Fibroblast of skin of scalp (primary cell): ENCODE measurements at regions not wholly inside any gene's neighbourhood (a gene's known extent, or its start where the extent isn't known, plus 50 kb on each side); places are given as distances from the start of the nearest gene placed in this dataset.

Experiments
- DNase-seq: peaks from one replicate; pipeline ENCODE4 v3.0.0-alpha.2; 2013

DNA sequence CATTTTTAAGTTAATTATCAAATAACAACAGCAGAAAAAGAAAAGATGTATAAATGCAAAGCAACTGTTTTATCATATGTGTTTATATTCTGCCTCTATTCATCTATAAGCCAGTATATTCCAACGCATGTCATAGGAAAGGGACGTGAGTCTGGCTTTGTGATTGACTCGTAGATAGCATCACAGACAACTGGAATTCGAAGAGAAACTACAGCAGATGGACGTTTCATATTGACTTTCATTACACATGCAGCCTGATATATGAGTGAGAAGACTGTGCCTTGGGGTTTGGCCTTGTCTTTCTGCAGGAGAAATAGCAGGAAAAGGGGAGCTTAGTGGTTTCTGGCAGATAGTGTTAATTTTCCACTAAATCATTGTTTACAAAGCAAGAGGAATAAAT lies 1111.9 kb downstream of the MAT2B start:
- no peak for DNase-seq

DNA sequence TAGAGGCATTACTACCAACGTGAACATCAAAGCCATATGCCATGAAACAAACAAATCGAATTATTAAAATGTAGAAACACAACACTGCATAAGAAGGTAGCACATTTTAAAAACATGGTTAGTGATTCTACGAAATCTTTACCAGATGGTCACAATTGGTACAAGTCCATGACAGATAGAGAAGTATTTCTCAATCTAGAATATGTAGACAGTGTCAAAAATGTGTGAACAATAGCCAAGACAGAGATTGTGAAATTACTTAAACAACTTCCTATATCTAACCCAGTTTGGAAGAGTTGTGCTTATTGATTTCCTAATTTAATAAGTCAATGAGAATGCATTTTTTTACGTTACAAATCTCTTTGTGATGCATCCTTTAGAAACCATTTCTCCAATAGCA lies 1121.6 kb downstream of the MAT2B start:
- no peak for DNase-seq

DNA sequence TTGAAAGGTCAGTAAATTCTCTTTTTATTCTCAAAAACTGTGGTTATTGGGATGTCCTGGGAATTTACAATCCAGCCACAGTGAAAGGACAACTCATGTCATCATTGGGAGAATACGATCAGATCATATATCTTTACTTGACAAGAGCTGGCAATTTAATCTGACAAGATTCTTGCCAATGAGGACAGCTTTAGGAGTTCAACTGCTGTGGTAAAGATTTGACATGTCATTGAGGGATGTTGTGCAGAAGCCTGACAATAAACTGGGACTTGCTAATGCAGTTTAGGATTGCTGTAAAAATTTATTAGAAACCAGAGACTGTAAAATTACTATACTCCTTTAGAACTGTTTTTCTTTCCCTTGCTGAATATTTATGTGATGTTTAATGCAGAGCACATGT lies 1131.0 kb downstream of the MAT2B start:
- DNase-seq = no peak

DNA sequence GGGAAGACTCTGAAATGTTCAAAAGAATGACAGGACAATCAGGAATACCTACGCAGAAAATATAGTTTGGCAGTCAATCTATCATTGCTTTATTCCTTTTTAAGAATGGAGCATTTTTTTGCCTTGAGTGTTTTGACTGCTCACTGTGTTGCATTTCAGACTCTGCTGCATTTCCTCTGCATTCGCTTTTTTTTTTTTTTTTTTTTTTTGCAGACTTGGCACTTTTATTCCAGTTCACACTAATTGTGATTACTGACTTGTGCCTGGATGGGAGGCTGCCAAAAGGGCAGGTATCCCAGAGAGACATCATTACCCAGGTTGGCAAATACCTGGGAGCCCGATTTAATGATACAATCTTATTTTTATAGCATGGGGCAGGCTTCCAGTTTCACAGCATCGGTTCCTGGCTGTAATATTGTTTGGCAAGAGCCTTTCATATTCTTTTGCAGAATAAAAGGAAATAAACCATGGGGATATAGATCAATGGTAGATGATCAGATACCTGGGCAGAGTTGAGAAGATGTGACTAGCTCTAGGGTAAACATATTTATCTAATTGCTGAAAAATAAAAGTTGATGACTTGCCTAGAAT lies 1132.6 kb downstream of the MAT2B start:
- DNase-seq = no peak

DNA sequence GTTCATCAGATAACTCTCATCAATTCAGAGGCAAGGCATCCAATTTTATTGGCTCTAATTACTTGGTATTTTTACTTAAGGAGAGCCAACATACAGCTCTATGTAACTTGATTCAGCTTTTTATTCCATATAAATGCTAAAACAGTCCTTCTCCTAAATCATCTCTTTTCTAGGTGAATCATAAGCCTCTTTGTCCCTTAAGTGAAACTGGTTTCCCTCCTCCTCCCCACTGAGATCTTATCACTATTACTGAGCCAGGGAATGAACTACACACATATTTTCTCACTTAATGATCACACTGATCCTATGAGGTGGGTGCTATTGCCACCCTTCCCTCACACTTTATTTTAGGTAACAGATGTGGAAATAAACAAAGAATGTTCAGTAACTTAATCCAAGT lies 1143.8 kb downstream of the MAT2B start:
- DNase-seq = no peak

DNA sequence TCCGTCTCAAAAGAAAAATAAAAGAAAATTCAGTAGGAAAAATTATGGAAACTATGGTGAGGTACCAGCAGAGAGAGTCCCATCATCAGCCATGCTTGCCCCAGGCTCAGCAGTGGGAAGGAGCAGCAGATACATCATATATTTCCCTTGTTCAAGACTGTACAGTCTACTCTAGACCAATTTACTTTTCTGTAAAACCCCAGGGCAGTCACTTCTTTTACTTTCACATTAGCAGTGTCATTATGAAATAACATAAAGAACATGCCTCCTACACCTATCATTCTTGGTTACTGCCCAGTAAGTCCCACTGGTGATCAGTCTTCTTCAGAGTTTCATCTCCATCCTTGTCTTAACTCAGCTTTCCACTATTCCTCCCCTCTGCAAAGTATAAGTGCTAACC lies 1145.0 kb downstream of the MAT2B start:
- no peak for DNase-seq

DNA sequence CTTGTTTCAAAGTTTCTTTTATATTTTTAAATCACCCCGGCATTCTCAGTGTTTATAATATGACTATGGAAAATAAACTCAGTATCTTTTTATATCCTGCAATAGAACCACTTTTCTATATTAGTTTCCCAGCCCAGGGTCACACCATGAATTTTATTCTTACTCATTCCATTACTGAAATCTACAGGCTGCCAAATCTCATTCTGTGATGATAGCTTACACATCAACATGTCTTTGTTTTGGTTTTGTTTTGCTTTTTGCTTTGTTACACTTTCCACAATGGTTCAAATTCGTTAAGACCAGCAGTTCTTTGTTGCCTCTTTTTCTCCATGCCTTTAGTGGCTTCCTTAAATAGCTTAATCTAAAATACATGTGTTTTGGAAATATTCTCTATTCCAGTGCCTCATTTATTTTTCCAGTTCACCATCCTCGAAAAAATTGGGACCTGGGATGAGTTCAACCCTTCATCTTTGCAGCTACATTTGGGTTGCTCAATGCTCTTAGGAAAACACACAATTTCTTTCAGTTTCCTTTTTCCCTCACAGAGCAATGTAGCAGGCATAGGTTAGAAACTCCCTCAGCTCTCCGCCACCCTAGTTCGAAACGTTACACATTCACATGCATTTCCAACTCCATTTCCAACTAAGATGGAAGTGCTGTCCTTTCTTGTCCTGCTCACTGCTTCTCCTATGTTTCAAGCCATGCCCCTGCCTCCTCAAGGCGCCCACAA lies 1146.3 kb downstream of the MAT2B start:
- no peak for DNase-seq

DNA sequence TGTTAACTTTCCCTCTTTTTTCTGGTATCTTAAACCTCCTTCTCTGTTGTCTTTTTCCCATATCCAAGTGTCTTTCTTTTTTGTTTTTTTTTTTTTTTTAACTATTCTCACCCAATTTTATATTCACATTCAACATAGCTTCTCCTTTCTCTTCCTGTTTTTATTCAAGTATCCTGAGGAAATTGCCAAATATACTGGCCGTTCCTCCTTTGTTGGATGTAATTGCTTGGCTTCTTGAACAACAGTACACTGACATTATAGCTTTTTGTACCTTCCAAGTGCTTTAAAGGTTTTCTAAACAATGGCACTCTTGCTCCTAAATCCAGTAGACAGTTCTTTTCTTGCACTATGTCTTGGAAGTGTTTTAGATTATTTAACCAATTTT lies 1146.8 kb downstream of the MAT2B start:
- DNase-seq = no peak

DNA sequence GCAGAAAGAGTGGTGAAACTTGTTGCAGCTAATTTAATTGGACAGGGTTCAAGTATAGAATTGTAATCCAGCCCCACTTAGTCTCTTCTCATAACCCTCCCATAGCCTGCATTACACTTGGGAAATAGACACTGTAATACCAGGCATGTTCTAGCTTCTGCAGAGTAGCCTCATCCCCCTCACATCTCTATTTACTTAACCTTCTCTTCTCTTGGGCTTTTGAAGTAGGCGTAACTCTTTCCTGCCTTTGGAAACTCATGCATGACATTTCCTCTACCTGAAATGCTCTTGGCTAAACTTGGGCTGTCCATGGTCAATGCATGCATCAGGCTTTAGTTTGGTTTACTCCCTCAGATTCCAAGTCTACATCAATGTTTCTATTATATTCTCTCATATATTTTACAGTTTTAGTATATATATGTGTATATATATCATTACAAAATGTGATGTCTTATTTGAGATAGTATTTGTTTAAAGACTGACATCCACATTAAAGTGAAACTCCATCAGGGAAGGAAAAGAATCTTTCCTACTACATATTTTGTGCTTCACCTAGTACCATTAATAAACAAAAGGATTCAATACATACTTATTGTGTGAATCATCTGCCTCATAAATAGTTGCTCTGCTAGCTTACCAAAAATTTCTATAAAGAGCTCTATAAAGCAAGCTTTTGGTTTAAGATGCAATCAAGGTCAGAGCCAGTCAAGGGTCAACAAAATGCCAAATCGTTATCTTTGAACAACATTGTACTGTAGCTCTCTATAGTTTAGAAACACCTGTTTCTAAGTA lies 1158.0 kb downstream of the MAT2B start:
- DNase-seq = no peak

DNA sequence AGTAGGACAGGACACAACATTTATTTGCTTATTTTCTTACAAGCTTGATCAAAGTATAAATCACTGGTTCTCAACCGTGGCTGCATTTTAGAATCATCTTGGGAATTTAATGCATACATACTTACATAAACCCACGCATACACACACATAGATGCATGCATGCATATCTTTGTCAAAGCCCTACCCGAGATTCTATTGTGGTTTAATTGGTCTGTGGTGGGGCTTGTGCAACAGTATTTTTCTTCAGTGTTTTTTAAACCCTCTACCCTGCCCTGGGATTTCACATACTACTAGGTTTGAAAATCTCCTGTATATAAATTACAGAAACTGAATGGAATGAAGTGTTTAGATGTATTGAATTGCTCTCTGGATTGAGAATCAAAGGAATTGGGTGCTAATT lies 1166.2 kb downstream of the MAT2B start:
- DNase-seq = peak; percentile 5

DNA sequence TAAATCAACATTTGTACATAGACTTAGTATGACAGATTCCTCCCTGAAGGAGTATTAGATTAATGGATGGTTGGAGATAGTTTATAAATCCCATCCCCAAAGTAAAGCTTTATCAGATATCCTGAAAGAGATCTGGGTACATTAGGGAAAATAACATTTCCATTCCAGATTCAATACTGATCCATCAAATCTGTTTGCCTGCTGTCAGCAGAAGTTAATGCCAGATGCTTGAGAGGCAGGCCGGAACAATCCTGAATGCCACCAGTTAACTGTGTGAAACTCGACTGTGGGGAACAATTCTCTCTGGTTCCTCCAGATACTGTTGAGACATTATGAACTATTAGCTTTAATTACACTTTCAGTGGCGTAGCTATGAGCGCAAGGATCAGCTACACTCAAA lies 1166.8 kb downstream of the MAT2B start:
- no peak for DNase-seq

DNA sequence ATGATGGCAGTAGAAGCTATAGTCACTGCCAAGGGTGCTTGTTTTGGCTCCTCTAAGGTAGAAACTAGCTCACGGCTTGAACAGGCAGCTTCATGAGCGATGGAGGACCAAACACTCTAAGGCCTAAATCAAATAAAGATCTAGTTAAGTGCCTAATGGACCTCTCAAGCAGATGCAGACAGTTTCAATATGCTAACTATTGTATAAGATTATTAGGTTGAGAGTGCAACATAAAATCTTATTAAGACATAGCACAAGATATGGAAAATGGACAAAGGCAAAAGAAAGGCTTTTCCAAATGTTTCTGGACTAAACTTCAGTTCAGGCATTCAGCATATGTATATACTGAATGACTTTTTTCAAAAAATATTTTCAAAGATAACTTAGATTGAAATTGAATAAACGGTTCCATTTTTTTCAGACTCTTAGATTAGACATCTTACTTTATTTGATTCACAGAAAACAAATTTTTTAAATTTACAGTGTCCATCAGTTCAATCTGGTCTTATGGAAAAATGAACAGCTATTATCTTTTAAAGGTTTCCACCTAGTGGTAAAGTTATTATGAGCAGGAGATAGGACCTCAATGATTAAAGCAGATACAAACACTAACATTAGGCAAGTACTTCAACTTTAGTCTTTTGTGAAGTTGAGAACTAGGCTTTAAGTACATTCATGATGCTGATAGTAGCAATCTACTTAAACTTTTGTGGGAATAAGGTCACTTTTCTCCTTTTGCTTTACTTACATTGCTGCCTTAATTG lies 1167.7 kb downstream of the MAT2B start:
- DNase-seq = peak; percentile 1

DNA sequence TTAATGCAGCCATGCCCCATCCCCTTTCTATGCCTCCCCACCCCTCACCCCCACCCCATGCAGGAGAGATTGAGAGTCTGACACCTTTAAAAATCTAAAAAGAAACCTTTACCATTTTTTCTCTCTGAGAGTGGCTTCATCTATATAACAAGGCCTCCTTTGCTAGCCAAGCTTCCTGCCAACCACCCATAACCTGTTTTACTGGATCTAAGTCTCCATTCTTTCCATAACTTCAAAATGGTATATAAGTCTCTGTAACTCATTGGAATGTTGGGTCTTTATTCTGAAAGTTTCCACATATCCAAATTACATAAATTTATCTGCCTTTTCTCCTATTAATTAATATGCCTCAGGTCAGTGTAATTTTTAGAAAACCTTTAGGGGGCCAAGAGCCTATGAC lies 1174.0 kb downstream of the MAT2B start:
- no peak for DNase-seq

DNA sequence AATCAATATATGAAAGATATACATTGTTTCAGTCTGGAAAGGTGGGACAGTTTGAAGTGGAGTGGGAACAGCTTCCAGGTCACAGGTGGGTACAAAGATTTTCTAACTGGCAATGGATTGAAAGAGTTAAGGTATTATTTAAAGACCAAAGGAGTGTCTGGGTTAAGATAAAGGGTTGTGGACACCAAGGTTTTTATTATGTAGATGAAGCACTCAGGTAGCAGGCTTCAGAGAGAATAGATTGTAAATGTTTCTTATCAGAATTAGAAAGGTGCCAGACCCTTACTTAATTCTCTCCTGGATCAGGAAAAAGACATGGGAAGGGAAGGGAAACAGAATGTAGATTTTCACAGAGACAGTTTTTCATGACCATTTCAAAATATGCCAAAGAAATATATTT lies 1174.8 kb downstream of the MAT2B start:
- no peak for DNase-seq

DNA sequence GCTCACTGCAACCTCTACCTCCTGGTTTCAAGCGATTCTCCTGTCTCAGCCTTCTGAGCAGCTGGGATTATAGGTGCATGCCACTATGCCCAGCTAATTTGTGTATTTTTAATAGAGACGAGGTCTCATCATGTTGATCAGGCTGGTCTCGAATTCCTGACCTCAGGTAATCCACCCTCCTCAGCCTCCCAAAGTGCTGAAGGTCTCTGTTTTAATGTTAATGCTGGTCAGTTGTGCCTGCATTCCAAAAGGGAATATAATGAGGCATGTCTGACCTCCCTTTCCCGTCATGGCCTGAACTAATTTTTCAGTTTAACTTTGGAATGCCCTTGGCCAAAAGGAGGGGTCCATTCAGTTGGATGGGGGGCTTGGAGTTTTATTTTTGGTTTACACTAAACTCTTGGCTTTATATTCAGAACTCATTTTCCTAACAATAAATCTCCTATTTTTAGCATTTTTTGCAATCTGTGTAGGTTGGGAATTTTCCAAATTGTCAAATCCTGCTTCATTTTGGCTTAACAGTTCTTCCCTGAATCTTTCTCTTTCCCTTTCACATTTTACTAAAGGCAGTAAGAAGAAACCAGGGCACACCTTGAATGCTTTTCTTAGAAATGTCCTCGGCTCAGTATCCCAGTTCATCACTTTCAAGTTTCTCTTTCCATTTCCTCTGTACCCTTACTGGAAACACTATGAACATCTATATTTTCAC lies 1175.5 kb downstream of the MAT2B start:
- no peak for DNase-seq

DNA sequence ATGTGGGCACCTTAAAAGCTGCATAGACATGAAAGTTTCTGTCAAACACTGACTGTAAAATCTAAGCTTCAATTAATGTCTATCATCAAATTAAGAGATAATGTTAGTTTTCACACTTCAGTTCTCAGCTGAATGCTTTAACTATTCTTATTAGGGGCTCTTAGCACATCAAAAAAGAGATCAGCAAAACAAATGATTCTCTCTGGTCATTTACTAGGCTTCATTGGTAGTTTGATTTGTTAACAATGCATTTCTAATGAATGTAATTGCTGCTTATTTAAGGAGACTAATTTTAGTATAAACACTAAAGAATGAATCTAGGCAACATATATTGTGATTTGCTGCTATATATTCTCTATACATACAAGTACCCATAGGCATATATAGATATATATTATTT lies 1182.0 kb downstream of the MAT2B start:
- DNase-seq = no peak

DNA sequence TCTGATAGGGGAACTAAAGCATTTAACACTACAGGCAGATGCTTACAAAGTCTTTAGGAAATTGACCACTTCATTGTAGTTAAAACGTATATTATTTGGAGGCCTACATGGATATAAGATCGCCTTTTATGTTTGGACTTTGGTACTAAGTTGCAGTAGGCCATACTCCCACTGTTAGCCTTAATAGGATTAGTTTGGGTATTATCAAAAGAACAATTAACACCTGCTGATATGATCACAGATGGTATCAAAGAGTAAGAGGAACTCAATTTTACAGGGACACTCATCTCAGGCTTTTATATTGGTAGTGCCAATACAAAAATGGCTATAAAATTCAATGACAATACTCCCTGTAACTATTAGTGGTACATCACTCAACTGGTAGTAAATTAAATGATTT lies 1183.0 kb downstream of the MAT2B start:
- DNase-seq = no peak

DNA sequence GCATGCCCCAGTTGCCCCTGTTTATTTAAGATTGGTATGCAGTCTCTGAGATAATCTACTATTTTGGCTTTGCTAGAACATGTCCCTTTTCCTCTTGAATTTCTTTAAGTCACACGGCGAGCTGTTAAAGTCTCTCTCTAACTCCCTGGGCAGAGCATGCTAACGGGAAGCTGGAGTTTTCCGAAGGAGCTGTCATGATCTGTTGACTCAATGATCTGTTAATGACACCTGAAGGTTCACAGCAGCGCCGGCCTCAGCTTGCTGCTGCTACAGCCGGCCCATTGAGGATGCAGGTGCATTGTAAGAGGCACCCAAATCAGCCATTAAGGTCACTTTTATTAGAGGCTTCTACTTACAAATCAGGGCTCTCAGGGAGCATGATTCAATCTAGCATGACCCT lies 1203.4 kb downstream of the MAT2B start:
- DNase-seq = no peak

DNA sequence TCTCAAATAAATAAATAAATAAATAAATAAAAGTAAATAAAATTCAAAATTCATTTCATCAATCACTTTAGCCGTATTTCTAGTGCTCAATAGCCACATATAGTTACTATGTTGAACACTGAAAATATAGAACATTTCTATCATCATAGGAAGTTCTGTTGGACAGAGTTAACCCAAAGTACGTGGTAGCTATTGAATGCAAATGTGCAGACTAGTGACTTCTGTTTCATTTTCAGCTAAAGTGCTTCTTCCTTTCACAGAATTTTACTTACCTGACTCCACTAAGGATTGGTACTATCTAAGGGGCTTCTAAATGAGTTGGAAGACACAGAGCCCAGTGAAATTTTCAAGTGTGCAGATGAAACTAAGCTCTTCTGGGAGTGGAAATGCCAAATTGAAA lies 1208.3 kb downstream of the MAT2B start:
- no peak for DNase-seq

DNA sequence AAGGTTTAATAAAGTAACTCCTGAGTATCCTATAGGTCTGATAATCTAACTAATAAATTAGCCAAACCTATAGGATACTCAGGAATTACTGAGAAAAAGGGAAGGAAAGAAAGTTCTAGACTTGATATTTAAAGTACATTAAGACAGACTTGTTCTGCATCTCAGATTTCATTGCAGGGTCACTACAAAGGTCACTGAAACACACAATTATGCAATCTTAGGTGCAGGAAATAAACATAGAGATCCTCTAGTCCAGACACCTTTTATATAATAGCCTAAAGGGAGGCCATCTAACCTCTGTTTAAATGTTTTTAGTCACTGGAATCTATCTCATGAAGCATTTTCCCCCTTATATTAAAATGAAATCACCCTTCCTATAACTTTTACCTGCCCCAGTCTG lies 1215.7 kb downstream of the MAT2B start:
- no peak for DNase-seq

DNA sequence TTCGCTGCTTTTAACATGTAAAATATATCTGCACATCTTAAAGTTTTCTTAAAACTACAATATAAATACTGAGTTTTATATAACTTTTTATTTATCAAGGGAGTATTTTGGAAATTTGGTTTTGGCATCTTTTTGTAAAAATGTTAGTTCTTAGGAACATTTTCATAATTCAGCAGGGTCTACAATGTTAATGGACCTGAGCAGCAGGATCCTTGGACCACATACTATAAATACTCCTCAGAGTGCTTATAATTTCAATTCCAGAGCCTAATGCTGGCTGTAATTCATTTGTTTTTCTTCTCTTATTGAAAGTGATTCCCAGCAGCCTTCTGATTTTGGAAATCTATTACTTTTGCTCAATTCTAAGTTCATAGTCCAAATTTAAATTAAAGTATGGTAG lies 1216.2 kb downstream of the MAT2B start:
- DNase-seq = no peak

DNA sequence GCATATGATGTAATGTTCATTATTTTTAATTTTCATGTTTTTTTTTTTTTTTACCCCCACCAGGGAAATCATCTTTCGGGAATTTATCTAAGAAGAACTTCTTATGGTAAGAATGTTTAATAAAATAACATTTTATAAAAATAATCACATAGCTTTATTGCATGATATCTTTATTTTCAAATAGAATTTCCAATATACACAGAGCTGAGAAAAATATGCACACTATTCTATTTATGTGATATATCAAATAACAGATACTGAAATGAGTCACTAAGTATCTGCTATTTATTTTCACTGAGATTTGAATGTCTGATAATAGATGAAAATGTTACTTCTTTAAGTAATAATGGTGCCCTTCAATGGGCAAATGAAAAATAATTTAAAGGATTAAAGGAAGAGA lies 1217.3 kb downstream of the MAT2B start:
- no peak for DNase-seq

DNA sequence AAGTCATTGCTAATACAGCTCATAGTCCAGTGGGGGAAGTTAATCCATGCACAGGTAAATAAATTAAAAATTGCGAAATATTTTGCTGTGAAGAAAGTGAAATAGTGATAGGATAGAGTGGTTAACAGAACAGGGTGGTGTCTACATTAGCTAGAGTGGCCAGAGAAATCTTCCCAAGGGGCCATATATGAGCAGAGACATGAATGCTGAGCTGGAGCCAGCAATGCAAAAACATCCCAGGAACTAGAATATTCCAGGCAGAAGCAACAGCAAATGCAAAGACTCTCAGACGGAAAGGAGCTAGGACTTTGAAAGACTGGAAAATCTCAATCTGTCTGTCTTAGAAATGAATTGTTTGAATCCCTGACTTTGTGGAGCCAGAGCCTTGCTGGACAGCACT lies 1221.6 kb downstream of the MAT2B start:
- DNase-seq = no peak
